HS-27A (cell line): ENCODE measurements at regions not wholly inside any gene's neighbourhood (a gene's known extent, or its start where the extent isn't known, plus 50 kb on each side); places are given as distances from the start of the nearest gene placed in this dataset.

Experiments
- DNase-seq: peaks from one replicate; pipeline ENCODE4 v3.0.0-alpha.2; 2012; ENCODE audit warnings: low read depth, missing footprints

DNA sequence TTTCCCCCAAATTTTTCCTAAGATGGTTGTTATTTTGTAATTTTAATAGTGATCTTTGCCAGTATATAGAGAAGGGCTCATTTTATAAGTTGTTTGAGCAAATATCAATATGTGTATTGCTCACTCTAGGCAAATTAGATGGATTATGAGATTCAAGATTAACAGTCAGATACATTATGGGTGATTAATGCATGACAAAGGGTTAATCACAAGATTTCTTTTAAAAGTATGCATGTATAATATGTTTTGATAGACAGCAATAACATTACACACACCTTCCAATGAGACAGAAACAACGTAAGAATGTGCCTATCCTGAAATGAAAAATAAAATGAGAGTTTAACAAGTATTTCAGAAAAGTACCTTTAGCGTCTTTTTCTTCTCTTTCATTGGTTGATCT lies 547.6 kb upstream of the AGTR1 start:
- DNase-seq = no peak

DNA sequence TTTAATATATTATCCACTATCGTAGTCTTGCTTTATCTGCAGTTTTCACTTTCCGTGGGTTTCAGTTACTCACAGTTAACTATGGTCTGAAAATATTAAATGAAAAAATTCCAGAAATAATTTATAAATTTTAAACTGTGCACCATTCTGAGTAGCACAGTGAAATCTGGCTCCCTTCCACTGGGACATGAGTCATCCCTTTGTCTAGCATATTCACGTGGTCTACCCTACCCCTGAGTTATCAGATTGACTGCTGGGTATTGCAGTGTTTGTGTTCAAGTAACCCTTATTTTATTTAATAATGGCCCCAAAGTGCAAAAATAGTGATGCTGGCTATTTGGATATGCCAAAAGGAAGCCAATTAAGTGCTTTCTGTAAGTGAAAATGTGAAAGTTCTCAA lies 539.5 kb upstream of the AGTR1 start:
- peak; percentile 63 for DNase-seq

DNA sequence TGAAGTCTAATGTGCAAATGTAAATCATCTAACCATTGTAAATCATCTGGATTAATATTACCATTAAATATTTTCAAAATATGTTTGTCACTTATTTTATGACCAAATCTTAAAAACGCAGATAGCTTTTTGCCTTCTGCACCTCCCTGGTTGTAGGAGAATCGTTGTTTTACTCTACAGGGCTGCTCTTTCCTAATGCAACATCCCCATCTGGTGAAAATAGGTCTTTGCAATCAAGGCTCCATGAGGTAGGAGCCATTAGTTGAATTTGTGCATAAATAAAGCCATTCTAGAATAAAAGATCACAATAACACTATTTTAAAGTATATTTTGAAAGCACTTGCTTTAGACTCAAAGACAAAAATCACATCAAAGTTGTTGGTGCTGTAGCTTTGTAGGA lies 535.6 kb upstream of the AGTR1 start:
- DNase-seq = no peak

DNA sequence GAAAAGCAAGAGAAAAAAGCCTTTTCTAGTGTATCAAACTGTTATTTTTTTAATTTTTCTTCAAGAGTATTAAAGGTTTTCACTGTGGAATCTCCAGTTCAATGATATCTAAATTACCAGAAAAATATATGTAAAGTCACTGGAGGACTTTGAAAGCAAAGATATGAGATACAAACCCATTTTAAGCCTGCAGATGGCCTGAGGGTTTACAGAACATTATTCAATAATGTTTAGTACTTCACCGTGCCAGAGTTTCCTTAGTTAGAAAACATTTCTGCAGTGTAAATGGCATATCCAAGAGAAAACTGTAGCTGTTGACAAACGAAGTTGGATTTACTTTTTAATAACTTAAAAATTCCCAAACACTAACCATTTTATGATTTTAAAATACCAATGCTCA lies 529.4 kb upstream of the AGTR1 start:
- DNase-seq = no peak

DNA sequence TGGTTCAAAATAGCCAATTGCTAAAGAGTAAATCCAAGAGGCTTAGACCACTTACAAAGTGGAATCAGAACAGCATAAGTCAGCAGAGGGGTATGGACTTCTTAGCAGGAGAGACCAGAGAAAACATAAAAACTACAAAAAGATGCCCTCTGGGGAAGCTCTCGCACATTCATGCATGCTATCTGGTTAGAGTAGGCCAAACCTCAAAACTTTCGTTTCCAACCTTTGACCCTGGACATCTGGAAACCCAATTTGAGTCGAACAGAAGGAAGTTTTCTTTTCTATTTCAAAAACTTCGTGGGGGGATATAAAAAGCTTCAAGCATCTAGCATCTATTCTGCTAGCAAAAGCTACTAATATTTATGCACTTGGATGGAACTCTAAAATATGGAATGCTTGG lies 523.9 kb upstream of the AGTR1 start:
- DNase-seq = no peak

DNA sequence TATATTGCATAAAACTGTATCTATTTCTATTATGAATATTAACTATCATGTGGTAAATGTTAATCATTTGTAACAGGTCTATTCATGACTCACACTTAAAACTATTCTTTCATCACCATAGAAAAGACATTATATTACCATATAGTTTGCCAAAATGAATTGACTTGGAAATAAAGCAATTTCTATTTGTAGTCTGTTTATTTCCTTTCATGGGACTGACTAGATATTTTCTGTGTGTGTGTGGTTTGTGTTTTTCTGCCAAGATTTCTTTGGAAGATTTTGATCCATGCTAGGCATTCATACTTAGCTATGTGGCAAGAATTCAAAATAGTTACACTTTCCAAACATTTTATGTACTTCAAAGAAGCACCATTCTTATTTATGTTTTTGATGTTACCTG lies 522.5 kb upstream of the AGTR1 start:
- DNase-seq = no peak

DNA sequence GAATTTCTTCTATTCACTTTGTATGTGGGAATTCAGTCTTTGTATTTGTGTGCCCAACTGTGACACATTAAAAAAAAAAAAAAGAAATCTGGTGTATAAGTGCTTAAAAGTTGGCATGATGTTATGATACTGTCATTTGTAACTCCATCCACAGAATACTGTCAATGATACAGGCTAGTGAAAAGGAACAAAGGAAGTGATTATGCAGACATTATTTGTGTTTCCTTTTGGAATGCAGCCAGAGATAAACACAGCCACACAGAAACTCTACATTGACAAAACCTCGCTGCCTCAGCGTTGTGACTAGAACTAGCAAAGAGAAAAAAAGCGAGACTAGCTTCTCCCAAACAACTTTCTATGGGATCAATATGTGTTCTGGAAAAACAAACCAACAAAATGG lies 519.2 kb upstream of the AGTR1 start:
- DNase-seq = no peak

DNA sequence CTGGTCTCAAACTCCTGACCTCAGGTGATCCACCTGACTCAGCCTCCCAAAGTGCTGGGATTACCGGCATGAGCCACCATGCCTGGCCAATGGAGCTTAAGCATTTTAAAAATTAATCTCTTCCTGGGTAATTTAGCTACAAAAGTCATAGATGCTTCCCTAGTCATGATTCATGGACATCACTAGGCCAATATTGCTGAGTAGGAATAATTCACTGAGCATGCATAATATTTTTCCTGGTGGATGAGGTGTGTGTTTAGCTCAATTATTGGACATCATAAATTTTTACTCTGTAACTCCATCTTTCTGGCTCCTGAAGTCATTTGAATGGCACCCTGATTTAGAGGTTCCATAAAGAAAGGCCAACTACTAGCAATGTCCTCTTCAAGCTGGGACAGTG lies 512.9 kb upstream of the AGTR1 start:
- no peak for DNase-seq

DNA sequence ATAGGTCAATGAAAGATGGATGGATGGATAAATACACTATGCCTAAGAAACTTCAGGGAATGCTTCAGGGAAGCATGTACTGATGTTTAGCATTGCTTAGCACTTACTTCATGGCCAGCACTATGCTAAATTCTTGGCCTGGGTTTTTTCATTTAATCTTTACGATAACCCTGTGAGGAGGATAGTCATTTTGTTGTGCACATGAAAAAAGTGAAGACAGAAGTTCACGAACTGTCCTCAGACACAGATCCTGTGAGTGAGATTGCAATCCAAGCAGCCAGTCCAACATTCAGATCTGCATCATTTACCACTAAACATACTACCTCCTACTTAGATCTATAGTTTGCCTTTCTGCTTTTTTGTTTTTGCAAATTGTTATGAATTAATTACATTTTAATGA lies 510.8 kb upstream of the AGTR1 start:
- DNase-seq = no peak

DNA sequence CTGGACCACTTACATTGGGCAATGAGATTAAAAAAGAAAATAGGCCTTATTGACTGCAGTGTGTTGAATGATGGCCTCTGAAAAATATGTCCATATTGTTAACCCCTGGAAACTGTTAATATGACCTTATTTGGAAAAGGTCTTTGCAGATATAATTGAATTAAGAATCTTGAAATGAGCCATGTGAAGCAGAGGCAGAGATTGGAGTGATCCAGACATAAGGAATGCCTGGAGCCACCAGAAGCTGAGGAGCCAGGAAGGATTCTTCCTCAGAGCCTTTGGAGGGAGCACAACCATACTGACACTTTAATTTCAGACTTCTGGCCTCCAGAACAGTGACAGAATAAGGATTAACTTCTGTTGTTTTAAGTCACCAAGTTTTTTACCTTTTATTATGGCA lies 510.4 kb upstream of the AGTR1 start:
- no peak for DNase-seq

DNA sequence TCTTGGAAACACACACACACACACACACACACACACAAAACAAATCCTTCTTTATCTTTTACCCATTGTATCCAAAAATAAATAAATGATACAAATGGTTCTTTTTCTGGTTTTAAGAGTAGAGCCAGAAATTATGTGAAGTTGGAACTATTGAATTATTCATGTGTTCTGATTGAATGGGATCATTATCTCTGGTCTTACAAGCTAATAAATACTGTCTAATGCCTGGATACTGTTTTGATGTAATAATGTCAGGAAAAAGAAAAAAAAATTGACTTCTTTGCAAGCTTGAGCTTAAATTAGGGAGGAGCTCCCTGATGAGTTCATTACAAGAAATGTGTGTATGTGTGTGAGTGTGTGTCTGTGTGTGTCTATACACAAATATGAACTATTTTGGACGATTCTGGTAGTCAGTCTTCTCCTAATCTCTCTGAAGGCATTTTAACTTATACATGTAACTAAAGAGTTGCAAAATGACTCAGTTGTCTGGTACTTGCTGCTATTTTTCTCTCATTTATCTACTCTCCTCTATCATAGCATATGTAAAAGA lies 507.2 kb upstream of the AGTR1 start:
- DNase-seq = no peak

DNA sequence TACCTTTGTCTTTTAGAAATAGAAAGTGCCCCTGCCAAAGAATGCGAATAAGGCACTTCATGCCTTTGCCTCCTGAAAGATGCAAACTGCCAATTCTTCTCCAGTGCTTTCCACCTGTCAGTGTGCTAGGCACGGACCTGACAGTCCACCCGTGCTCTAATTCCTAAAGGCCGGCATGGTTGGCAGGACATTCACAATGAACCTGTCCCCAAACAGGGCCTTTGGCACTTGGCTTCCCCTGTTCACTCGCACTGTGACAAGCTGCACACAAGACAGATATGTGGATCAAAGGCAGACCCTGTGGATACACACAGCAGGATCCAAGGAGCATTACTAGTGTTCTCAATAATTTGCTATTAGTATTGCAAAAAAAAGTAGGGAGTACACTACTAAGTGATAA lies 505.7 kb upstream of the AGTR1 start:
- no peak for DNase-seq

DNA sequence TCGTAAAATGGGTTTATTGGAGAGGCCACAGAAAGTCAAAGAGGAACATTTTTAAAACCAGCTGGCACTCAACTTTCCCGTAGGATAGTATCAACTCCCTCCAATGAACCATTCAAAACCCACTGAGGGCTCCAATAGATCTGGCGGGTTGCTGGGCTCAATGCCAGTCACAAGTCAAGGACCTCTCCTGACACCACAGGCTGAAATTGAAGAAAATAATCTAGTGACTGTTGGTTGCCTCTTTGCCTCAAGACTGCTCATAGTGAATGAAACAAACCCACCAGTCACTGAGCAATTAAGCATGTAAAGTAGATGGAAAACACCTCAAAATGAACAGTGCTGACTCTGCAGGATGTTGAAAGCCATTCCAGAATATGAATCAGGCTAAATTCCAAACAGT lies 500.6 kb upstream of the AGTR1 start:
- no peak for DNase-seq

DNA sequence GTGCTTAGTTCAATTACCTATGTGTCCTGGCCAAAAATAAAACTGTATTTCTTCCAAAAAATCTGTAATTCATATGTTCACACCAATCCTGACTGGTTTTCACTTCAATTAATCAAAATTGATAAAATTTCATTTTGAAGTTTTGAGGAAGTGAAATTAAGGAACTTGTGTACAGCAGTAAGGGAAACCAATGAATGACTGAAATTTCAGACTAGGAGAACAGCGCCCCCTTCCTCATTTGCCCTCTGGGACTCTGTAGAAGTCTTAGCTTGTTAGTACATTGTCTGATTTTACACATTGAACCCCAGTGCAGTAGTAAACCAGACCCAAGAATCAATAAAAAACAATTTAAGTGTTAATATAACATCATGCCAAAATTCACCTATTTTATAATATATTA lies 495.3 kb upstream of the AGTR1 start:
- no peak for DNase-seq

DNA sequence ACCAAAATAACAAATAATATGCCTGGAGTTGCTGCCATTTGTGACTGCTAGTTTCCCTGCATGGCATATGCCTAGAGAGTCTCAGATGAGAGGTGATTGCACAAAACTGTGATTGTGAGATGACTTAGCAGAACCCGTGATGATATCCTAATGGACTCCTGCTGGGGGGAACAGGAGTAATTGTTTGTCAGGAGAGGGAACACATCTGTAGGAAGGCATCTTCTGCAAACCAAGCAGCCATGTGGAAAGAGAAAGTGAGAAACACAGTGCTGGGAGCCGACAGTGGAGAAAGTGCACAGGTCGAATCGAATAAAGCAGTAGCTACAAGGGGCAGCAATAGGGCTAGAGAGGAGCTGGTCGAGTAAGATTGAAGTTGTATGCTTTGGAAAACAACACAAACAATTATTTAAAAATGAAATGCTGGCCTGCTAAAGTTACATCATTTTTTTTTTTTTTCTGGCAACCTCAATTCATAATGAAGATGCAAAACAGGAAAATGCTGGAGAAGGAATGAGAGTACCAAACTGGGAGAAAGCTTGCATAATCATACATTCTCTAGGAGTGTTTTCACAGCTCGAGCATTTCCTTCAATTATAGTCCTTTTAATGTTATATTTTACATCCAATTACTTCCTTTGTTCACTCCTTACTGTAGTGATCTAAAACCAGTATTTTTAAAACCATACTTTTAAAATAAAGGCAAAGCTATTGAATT lies 494.2 kb upstream of the AGTR1 start:
- DNase-seq = no peak

DNA sequence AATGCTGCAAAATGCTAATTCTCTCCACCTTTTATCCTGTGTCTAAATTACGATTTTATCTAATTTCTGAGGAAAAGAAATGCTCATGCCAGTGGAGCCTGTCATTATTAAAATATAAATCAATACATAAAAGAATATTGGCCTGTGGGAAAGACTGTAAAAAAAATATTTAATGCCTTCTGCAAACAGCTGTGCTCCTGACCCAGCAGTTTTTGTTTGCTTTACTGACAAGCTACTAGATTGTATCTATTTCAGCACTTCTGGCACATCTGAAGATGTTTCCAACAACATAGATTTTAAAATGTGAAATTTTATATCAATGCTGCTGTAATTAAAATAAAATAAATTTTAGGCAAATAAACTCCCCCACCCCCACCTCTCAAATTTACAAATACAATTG lies 493.6 kb upstream of the AGTR1 start:
- no peak for DNase-seq

DNA sequence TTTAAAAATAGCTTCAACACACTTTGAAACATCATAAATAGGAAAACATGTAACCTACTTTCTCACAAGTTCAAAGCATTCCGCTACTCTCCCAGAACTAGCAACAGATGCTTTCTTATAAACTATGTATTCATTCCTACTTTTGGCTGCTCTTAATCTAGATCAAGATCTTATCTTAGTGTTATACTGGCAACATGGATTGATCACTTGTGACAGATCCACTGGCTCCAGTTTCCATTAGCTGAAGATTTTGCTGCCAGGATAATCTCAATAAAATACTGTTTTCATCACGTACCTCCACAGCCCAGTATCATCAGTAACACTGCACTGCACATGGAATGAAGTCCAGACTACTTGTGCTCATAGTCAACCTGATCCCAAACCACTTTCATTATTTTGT lies 491.7 kb upstream of the AGTR1 start:
- no peak for DNase-seq

DNA sequence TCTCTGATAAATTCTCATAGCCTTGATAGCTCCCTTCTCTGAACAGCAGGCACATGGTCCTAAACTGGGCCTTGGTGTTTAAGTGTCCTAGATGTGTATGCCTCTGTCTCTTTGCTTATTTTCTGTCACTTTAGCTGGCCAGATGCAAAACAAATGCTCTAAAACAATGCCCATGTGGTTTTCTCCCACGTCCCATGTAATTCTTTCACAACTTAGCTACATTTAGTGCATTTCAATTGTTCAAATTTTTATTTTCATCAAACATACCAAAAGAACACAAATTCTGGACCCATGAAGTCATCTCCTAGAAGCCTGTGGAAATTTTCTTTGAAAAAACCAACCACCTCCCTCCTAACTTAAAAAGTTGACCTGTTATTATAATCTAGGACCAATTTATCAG lies 491.3 kb upstream of the AGTR1 start:
- DNase-seq = no peak

DNA sequence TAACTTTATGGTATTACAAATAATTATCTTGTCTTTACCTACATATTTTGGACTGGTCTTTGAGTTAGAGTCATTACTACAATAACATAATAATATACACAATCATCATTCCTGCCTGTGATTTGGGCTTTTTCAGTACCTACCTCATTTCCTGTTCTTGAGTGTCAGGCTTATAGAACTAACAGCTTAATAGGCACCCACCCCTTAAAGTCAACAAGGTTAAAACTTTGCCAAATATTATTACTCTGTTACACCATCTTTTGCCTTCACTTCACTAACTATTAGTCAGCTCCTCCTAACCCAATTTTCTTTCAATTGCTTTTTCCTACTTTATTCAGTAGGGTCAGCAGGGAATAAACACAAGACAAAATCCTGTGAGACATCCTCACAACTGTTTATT lies 488.7 kb upstream of the AGTR1 start:
- DNase-seq = no peak

DNA sequence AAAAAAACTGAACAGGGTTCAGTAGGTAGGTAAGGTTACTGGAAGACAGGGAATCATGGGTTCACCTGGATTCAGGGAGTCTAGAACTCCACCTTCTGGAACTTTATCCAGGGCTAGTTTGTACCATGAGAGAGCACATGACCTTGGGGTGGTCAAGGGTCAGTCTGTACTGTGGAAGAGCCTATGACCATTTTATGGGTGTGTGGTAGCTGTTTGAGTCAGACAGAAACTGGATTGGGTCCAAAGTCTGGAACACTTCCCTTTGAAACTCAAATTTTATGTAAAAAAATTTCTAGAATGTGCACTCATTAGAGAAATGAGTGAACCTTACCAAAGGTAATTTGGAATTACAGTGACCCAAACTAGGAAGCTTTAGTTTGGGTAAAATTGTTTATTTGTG lies 486.0 kb upstream of the AGTR1 start:
- peak; percentile 27 for DNase-seq

DNA sequence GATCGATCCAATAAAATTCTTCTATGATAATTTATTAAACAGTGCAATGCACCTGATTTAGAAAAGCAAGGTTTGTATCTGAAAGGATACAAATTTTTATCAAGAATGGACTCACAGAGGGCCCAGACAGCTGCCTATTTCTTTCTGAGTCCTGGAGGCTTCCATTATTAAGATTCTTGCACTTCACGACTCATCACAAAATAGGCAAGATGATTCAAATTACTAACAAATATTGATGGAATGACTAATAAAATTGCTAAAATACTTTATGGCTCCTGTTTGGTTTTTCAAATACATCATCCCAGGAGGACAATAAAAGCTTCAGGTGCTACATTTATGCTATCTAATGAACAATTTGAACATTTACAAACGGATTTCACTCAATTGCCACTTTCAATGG lies 483.0 kb upstream of the AGTR1 start:
- no peak for DNase-seq

DNA sequence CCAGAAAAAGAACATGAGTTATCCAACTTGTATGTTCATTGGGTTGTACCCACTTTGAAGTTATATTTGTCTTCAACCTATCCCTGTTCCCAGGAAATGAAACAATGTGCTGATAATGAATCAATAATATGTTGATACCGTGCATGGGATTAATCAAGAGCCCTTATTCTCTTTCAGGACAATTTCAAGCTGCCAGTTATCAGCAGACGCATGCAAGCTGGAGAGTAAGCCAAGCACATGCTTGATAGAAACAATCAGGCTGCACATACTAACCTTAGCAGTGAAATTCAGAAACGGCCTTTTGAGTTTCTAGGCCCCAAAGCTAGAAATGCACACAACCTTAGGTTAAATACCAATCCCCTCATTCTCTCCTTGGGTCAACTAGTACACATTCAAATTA lies 480.4 kb upstream of the AGTR1 start:
- DNase-seq = no peak

DNA sequence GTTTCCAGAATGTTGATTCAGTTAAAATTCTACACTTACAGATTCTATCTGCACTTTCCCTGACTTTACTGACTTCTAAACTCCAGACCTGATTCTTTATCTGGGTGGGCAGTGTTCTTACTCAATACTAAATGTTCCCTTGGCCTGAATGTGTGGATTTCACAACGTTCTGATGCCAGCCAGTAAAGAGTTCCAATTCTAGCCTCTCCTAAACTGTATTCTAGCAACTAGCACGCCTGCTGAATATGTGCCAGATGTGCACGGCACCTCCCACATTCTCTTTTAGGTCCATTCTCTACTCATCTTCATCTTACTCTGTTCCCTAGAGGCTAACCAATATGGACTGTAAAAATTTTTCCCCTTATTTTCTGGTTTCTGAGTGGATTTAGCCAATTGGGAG lies 479.5 kb upstream of the AGTR1 start:
- DNase-seq = no peak

DNA sequence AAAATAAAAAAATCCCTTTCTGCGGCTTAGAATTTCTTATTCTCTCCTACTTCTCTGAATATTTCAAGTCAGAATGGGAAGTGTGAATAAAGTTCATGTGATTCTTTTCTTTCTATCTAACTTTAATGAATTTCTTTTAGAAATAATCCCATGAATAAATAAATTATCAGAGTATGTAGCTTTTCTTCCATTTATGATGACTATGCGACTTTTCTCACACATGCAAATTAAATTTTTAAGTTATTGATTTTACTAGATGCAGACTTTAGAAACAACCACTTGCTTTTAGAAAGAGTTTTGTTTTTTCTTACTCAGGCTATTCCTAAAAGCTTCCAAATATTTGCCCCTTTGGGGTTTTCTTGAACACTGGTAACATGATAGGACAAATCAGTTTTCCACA lies 477.7 kb upstream of the AGTR1 start:
- DNase-seq = no peak

DNA sequence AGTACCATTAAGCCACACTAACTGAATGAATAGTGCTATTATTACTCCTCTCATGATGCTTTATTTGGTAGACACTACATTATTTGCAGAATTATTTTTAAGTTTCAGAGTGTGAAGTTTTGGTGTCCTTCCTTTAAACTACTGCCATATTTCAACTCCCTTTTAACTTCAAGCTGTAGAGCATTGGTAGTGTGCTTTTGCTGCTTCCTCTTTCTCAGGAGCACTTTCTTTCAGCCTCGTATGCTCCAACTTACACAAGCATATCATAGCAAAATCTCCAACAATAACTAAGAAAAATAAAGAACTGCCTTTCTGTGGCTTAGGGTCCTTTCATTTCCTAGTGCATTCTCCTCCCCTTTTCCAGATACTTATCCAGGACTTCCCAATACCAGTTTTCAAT lies 476.4 kb upstream of the AGTR1 start:
- DNase-seq = no peak
